Keratinocyte (primary cell): ENCODE measurements at regions not wholly inside any gene's neighbourhood (a gene's known extent, or its start where the extent isn't known, plus 50 kb on each side); places are given as distances from the start of the nearest gene placed in this dataset.
"Not testable (repeated sequence)": the region's sequence is repeated elsewhere in the genome, so short reads cannot be mapped to it uniquely, and the experiment has no call there.

ENCODE experiments used
- DNase-seq: peaks from one replicate; pipeline ENCODE4 v3.0.0-alpha.2; 2011; ENCODE audit warnings: low read depth, missing footprints, low spot score
- FAIRE-seq: peaks from 2 replicates; lab custom pipeline; 2011; peaks lifted over from hg19 to GRCh38; lab: Jason Lieb, UNC
- H2AFZ ChIP-seq: 2 replicates; pipeline ENCODE4 v1.6.0; 2012; ENCODE audit warnings: low read length, control low read depth, inconsistent platforms; ENCODE audit not compliant: control insufficient read depth
- H3K27ac ChIP-seq: 2 replicates; pipeline ENCODE4 v1.5.1; 2011; ENCODE audit warnings: low read length; ENCODE audit not compliant: control insufficient read depth, insufficient read depth
- H3K27me3 ChIP-seq: 3 replicates; pipeline ENCODE4 v1.6.0; 2011; ENCODE audit warnings: low read length; ENCODE audit not compliant: control insufficient read depth, insufficient read depth; ENCODE audit errors: extremely low read depth
- H3K36me3 ChIP-seq, 2 experiments: 2 replicates in 1 of 2; 3 replicates in 1 of 2; pipeline ENCODE4 v1.5.1; 2011; ENCODE audit warnings: low read length in 2 of 2, mild to moderate bottlenecking in 1 of 2; ENCODE audit not compliant: control insufficient read depth in 2 of 2, insufficient read depth in 2 of 2; ENCODE audit errors: extremely low read depth in 1 of 2
- H3K4me1 ChIP-seq: 3 replicates; pipeline ENCODE4 v1.5.1; 2011; ENCODE audit warnings: low read length; ENCODE audit not compliant: control insufficient read depth, insufficient read depth; ENCODE audit errors: extremely low read depth
- H3K4me2 ChIP-seq: 3 replicates; pipeline ENCODE4 v1.6.0; 2011; ENCODE audit warnings: low read depth, low read length; ENCODE audit not compliant: control insufficient read depth, insufficient read depth; ENCODE audit errors: extremely low read depth
- H3K4me3 ChIP-seq, 3 experiments: fragments of 200-600 bp in 1 of 3; sonication (generic) in 1 of 3; 2 replicates in 2 of 3; 3 replicates in 1 of 3; pipeline ENCODE4 v1.5.1; 2011 to 2016; ENCODE audit warnings: low read length in 3 of 3, mild to moderate bottlenecking in 3 of 3, control low read depth in 2 of 3, inconsistent platforms in 1 of 3, low read depth in 1 of 3, mixed read lengths in 1 of 3, mixed run types in 1 of 3, moderate library complexity in 1 of 3; ENCODE audit not compliant: control insufficient read depth in 2 of 3, insufficient read depth in 2 of 3; ENCODE audit errors: extremely low read depth in 1 of 3
- H3K79me2 ChIP-seq: 2 replicates; pipeline ENCODE4 v1.6.0; 2012; ENCODE audit warnings: low read length; ENCODE audit not compliant: control insufficient read depth, insufficient read depth
- H3K9ac ChIP-seq: 3 replicates; pipeline ENCODE4 v1.6.0; 2011; ENCODE audit warnings: low read length; ENCODE audit not compliant: control insufficient read depth, insufficient read depth; ENCODE audit errors: extremely low read depth
- H3K9me1 ChIP-seq: 3 replicates; pipeline ENCODE4 v1.6.0; 2011; ENCODE audit warnings: low read length; ENCODE audit not compliant: control insufficient read depth, insufficient read depth; ENCODE audit errors: extremely low read depth
- H3K9me3 ChIP-seq: 2 replicates; pipeline ENCODE4 v1.5.1; 2012; ENCODE audit warnings: low read depth, low read length; ENCODE audit not compliant: control insufficient read depth
- H4K20me1 ChIP-seq: 3 replicates; pipeline ENCODE4 v1.6.0; 2011; ENCODE audit warnings: low read length; ENCODE audit not compliant: control insufficient read depth, insufficient read depth; ENCODE audit errors: extremely low read depth
- EZH2 ChIP-seq: IDR thresholded peaks from one replicate; pipeline ENCODE4 v1.6.1; 2012; ENCODE audit warnings: inconsistent platforms, mild to moderate bottlenecking, low read length, moderate library complexity
- dilution Hi-C: fragments of 300-500 bp; cut with MboI; formaldehyde crosslinking; loops from one replicate; pipeline ENCODE4 v1.7.0; 2020; ENCODE audit warnings: low sequenced_read_pairs; ENCODE audit not compliant: extremely low pct_ligation_motif_present
- TF ChIP-seq, protein P1 (sequence below), 3 experiments: IDR thresholded peaks in 1 of 3; conservative IDR thresholded peaks in 1 of 3; optimal IDR thresholded peaks in 1 of 3; 2 replicates in 2 of 3; 3 replicates in 1 of 3; pipeline versions ENCODE3 to v1.5.1; 2011; ENCODE audit warnings: low read length in 3 of 3, mild to moderate bottlenecking in 3 of 3, moderate library complexity in 2 of 3, control low read depth in 1 of 3, inconsistent platforms in 1 of 3; ENCODE audit not compliant: insufficient read depth in 2 of 3; ENCODE audit errors: extremely low read depth in 1 of 3

- no peaks in the 10 kb centered on the region for H3K9me1 ChIP-seq
Observed at GRCh38 chr2:59816075-59816474, 737.4 kb downstream of the BCL11A start.

GRCh38 chr2:59810283-59810682 is 743.2 kb downstream of the BCL11A start:
- H3K9ac ChIP-seq, DNase-seq, H3K27me3 ChIP-seq, H3K27ac ChIP-seq, H3K4me1 ChIP-seq, FAIRE-seq, H3K9me1 ChIP-seq, H4K20me1 ChIP-seq, H3K9me3 ChIP-seq, H3K4me2 ChIP-seq, H2AFZ ChIP-seq, H3K4me3 ChIP-seq, dilution Hi-C loops, H3K79me2 ChIP-seq, H3K36me3 ChIP-seq: not testable (repeated sequence)

More at GRCh38 chr2:59816075-59816474, 737.4 kb downstream of the BCL11A start:
- H3K79me2 ChIP-seq = no peaks in the 10 kb centered on the region
- no peaks in the 10 kb centered on the region for H3K27me3 ChIP-seq
- dilution Hi-C loops = no loop called here
- H3K4me1 ChIP-seq = no peaks in the 10 kb centered on the region
- no peak overlapping the region for H3K4me2 ChIP-seq
- H3K4me3 ChIP-seq = no peak overlapping the region
- no peak overlapping the region for H3K27ac ChIP-seq
- no peaks in the 10 kb centered on the region for H4K20me1 ChIP-seq
- FAIRE-seq = no peak
- H2AFZ ChIP-seq = no peak overlapping the region
- H3K36me3 ChIP-seq = no peaks in the 10 kb centered on the region
- H3K9ac ChIP-seq = no peak overlapping the region
- H3K9me3 ChIP-seq = no peaks in the 10 kb centered on the region
- TF ChIP-seq, protein P1, sequence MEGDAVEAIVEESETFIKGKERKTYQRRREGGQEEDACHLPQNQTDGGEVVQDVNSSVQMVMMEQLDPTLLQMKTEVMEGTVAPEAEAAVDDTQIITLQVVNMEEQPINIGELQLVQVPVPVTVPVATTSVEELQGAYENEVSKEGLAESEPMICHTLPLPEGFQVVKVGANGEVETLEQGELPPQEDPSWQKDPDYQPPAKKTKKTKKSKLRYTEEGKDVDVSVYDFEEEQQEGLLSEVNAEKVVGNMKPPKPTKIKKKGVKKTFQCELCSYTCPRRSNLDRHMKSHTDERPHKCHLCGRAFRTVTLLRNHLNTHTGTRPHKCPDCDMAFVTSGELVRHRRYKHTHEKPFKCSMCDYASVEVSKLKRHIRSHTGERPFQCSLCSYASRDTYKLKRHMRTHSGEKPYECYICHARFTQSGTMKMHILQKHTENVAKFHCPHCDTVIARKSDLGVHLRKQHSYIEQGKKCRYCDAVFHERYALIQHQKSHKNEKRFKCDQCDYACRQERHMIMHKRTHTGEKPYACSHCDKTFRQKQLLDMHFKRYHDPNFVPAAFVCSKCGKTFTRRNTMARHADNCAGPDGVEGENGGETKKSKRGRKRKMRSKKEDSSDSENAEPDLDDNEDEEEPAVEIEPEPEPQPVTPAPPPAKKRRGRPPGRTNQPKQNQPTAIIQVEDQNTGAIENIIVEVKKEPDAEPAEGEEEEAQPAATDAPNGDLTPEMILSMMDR (optimal IDR thresholded peaks at IDR 0.05 in 1 of 3, IDR thresholded peaks at IDR 0.05 in 1 of 3, conservative IDR thresholded peaks at IDR 0.05 in 1 of 3; ENCODE audit: extremely low read depth in 1 of 3, insufficient read depth in 2 of 3, low read length in 3 of 3) = no peak
- TF ChIP-seq EZH2 = no peak
- DNase-seq = no peak

DNA sequence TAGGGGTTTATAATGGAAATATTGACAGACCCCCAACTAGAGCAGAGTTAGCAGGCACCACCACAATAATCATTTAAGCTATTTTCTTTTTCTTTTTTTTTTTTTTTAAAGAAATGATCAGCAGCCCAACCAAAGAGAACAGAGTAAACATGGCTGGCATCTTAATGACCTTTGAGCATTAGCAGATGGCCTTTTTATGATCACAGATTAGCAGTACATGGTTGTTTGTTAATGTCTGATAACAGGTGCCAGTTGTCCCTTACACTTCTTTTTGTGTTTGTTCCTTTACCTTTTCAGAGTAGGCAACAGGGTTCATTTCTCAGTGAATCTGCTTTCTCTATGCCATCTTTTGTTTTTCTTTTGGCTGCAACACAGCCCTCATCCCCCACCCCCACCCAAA is 747.0 kb downstream of the BCL11A start:
- H3K36me3 ChIP-seq = no peaks in the 10 kb centered on the region
- no peaks in the 10 kb centered on the region for H4K20me1 ChIP-seq
- FAIRE-seq (no peak), DNase-seq (no peak)
- H3K4me1 ChIP-seq = no peaks in the 10 kb centered on the region
- no peaks in the 10 kb centered on the region for H3K27me3 ChIP-seq
- H3K9me1 ChIP-seq = no peaks in the 10 kb centered on the region
- no peak overlapping the region for H3K9ac ChIP-seq
- H3K4me2 ChIP-seq = no peak overlapping the region
- no peaks in the 10 kb centered on the region for H3K9me3 ChIP-seq
- no peak overlapping the region for H3K27ac ChIP-seq
- dilution Hi-C loops = no loop called here
- TF ChIP-seq, protein P1 (optimal IDR thresholded peaks at IDR 0.05 in 1 of 3, IDR thresholded peaks at IDR 0.05 in 1 of 3, conservative IDR thresholded peaks at IDR 0.05 in 1 of 3; ENCODE audit: extremely low read depth in 1 of 3, insufficient read depth in 2 of 3, low read length in 3 of 3) = no peak
- no peak for TF ChIP-seq EZH2
- H3K79me2 ChIP-seq = no peaks in the 10 kb centered on the region
- H2AFZ ChIP-seq = no peak overlapping the region
- no peak overlapping the region for H3K4me3 ChIP-seq
